PC-3 (cell line): ENCODE measurements at regions not wholly inside any gene's neighbourhood (a gene's known extent, or its start where the extent isn't known, plus 50 kb on each side); places are given as distances from the start of the nearest gene placed in this dataset.

Source experiments
- ATAC-seq: fragments of 200-7000 bp; cut with Tn5 transposase; 2 replicates; pipeline ENCODE4 v1.9.1; 2020; ENCODE audit warnings: mild to moderate bottlenecking, moderate library complexity
- BruUV-seq: library from RNA; stranded (reverse); fragments of 400-500 nt; replicated peaks from 2 replicates; lab custom pipeline; 2021; lab: Mats Ljungman, UMichigan
- CTCF ChIA-PET: fragments of 300-600 bp; sonication (Branson Sonifier 250); formaldehyde crosslinking; loops from one replicate; lab custom pipeline; 2022; ENCODE audit warnings: antibody characterized with exemption; lab: Charles Lee
- POLR2A ChIA-PET: fragments of 300-600 bp; sonication (Branson Sonifier 250); formaldehyde crosslinking; loops from one replicate; lab custom pipeline; 2022; ENCODE audit warnings: antibody characterized with exemption; ENCODE audit not compliant: unreplicated experiment; lab: Charles Lee
- DNase-seq: peaks from one replicate; pipeline ENCODE4 v3.0.0-alpha.2; 2015
- H2AFZ ChIP-seq: fragments of 300-600 bp; sonication (generic); 2 replicates; pipeline ENCODE4 v1.6.0; 2016; ENCODE audit warnings: antibody characterized with exemption, low read length
- H3F3A ChIP-seq: fragments of 300-600 bp; sonication (generic); one replicate; pipeline ENCODE4 v1.6.0; 2017; ENCODE audit warnings: antibody characterized with exemption, low read length, control low read depth, mild to moderate bottlenecking; ENCODE audit not compliant: unreplicated experiment
- H3K27ac ChIP-seq: fragments of 300-600 bp; sonication (generic); 2 replicates; pipeline ENCODE4 v1.5.1; 2016; ENCODE audit warnings: mild to moderate bottlenecking, low read length
- H3K27me3 ChIP-seq: fragments of 300-600 bp; sonication (generic); 2 replicates; pipeline ENCODE4 v1.6.1; 2016; ENCODE audit warnings: low read length, mixed read lengths
- H3K36me3 ChIP-seq: fragments of 300-600 bp; sonication (generic); 2 replicates; pipeline ENCODE4 v1.6.1; 2016; ENCODE audit warnings: low read depth, mixed run types, low read length, mixed read lengths
- H3K4me1 ChIP-seq: fragments of 300-600 bp; sonication (generic); 2 replicates; pipeline ENCODE4 v1.5.1; 2016; ENCODE audit warnings: low read length; ENCODE audit not compliant: insufficient read depth
- H3K4me2 ChIP-seq: fragments of 300-600 bp; sonication (generic); 2 replicates; pipeline ENCODE4 v1.6.0; 2016; ENCODE audit warnings: low read length
- H3K4me3 ChIP-seq: fragments of 300-600 bp; sonication (generic); 2 replicates; pipeline ENCODE4 v1.5.1; 2016; ENCODE audit warnings: mild to moderate bottlenecking, low read length, mixed read lengths
- H3K79me2 ChIP-seq: fragments of 300-600 bp; sonication (generic); 2 replicates; pipeline ENCODE4 v1.6.1; 2017; ENCODE audit warnings: low read length, mixed read lengths
- H3K9ac ChIP-seq: fragments of 300-600 bp; sonication (generic); 2 replicates; pipeline ENCODE4 v1.6.0; 2016; ENCODE audit warnings: mild to moderate bottlenecking, low read length
- H3K9me2 ChIP-seq: fragments of 300-600 bp; sonication (generic); replicated peaks from 2 replicates; pipeline ENCODE4 v1.6.1; 2016; ENCODE audit warnings: mixed run types, low read length, mixed read lengths
- H3K9me3 ChIP-seq: fragments of 300-600 bp; sonication (generic); 2 replicates; pipeline ENCODE4 v1.6.1; 2016; ENCODE audit warnings: low read length, mixed read lengths
- H4K20me1 ChIP-seq: fragments of 300-600 bp; sonication (generic); 2 replicates; pipeline ENCODE4 v1.6.1; 2016; ENCODE audit warnings: low read length, mixed read lengths
- EZH2 ChIP-seq: fragments of 300-600 bp; sonication (generic); IDR thresholded peaks from one replicate; pipeline ENCODE4 v1.6.1; 2017; ENCODE audit warnings: antibody characterized with exemption, mild to moderate bottlenecking, low read length; ENCODE audit not compliant: unreplicated experiment
- EZH2phosphoT487 ChIP-seq: fragments of 300-600 bp; sonication (generic); IDR thresholded peaks from 2 replicates; pipeline ENCODE4 v1.6.1; 2018; ENCODE audit warnings: mild to moderate bottlenecking, antibody characterized with exemption, low read length, borderline replicate concordance
- intact Hi-C: fragments of 100-400 bp; cut with micrococcal nuclease; formaldehyde crosslinking; loops from 2 replicates; pipeline ENCODE4 v1.9.0; 2023
- TF ChIP-seq, protein P1 (sequence below): fragments of 300-600 bp; sonication (generic); conservative IDR thresholded peaks from 2 replicates; pipeline ENCODE4 v1.5.1; 2017; ENCODE audit warnings: antibody characterized with exemption, low read depth, mild to moderate bottlenecking, low read length

DNA sequence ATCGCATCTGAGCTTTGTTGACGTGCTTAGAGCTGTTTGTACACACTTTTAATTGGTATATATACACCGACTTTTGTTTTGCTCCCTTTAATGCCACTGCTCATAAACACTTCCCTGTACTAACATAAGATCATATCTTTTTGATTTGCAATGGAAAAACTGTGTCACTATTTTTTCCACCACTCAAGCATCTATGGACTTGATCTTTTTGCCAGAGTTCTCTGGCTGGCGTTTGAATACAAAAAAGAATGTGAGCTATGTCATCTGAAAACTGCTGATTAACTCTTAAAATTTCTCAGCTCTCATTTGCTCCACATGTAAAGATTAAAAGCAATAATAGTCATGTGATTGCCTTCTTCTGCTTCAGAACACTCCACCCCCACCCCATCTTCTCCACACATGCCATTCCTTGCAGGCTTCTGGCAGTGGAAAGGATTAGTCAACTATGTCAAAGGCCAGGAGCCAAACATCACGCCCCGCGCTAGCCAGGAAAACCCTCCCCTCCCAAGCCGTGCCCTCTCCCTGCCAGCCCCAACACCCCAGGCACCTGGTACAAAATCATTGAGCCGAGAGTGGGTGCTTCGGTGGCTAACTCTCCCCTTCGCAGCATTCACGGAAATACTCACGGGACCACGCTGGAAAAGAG, 123.4 kb upstream of the MEF2A start:
- no peaks in the 10 kb centered on the region for H3F3A ChIP-seq
- DNase-seq (peak; percentile 77), ATAC-seq (peak; percentile 91)
- TF ChIP-seq EZH2phosphoT487 (no peak), EZH2 (no peak)
- TF ChIP-seq, protein P1, sequence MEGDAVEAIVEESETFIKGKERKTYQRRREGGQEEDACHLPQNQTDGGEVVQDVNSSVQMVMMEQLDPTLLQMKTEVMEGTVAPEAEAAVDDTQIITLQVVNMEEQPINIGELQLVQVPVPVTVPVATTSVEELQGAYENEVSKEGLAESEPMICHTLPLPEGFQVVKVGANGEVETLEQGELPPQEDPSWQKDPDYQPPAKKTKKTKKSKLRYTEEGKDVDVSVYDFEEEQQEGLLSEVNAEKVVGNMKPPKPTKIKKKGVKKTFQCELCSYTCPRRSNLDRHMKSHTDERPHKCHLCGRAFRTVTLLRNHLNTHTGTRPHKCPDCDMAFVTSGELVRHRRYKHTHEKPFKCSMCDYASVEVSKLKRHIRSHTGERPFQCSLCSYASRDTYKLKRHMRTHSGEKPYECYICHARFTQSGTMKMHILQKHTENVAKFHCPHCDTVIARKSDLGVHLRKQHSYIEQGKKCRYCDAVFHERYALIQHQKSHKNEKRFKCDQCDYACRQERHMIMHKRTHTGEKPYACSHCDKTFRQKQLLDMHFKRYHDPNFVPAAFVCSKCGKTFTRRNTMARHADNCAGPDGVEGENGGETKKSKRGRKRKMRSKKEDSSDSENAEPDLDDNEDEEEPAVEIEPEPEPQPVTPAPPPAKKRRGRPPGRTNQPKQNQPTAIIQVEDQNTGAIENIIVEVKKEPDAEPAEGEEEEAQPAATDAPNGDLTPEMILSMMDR, result no peak
- H3K27me3 ChIP-seq, result no peaks in the 10 kb centered on the region
- ChIA-PET CTCF (interaction anchor here (0.6 kb wide), 1 partner anchor 170 kb away, joined by 3 read pairs; no protein-coding TSS in a partner anchor), POLR2A (no interaction called here)
- H3K36me3 ChIP-seq, result no peaks in the 10 kb centered on the region
- H3K9me3 ChIP-seq, result no peaks in the 10 kb centered on the region
- peak overlapping the region; percentile 9 for H3K27ac ChIP-seq
- BruUV-seq, result no TSS peak
- H3K9me2 ChIP-seq, result no peaks in the 10 kb centered on the region
- peak overlapping the region; percentile 66 for H3K4me2 ChIP-seq
- H4K20me1 ChIP-seq, result no peaks in the 10 kb centered on the region
- no peak overlapping the region for H3K9ac ChIP-seq
- no peak overlapping the region for H3K4me3 ChIP-seq
- peaks cover 17% of the 10 kb centered on the region for H3K4me1 ChIP-seq
- intact Hi-C loops, result loop anchor here (2.0 kb wide), 1 partner anchor 66 kb away; no protein-coding TSS in a partner anchor
- peak overlapping the region; percentile 65 for H2AFZ ChIP-seq
- no peaks in the 10 kb centered on the region for H3K79me2 ChIP-seq

DNA sequence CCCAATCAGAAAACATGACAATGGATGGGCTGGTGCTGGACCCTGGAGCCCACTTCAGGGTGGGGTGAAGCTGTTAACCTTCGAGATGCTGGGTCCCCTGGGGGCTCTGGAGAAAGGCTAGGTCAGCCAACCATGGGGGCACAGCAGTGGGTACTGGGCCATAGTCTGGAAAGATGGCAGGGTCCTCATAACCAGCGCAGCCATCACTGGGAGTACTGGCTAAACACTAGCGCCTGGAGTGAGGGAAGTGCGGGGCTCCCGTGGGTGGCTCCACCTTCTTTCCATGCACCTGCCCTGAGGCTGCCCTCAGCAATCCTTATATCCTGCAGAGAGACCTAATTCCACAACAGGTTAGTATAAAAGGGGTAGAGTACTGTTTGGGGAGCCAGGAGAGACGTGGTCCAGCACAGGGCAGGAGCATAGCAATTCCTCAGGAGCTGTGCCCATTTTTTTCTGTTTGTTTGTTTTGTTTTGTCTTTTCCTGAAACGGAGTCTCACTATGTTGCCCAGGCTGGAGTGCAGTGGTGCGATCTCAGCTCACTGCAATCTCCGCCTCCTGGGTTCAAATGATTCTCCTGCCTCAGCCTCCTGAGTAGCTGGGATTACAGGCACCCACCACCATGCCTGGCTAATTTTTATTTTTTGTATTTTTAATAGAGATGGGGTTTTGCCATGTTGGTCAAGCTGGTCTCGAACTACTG, 122.6 kb upstream of the MEF2A start:
- H3K4me2 ChIP-seq, result peak overlapping the region; percentile 66
- H3K9me3 ChIP-seq, result no peaks in the 10 kb centered on the region
- H3K27ac ChIP-seq, result no peak overlapping the region
- H3K9ac ChIP-seq, result no peak overlapping the region
- TF ChIP-seq, protein P1, result no peak
- TF ChIP-seq EZH2phosphoT487 (no peak), EZH2 (no peak)
- CTCF ChIA-PET, result no interaction called here
- H3K4me3 ChIP-seq, result no peak overlapping the region
- H3F3A ChIP-seq, result no peaks in the 10 kb centered on the region
- intact Hi-C loops, result loop anchor here (2.0 kb wide), 1 partner anchor 66 kb away; no protein-coding TSS in a partner anchor
- H3K27me3 ChIP-seq, result no peaks in the 10 kb centered on the region
- peak overlapping the region; percentile 65; the same call in 1 of the 2 replicates for H2AFZ ChIP-seq
- no peaks in the 10 kb centered on the region for H3K36me3 ChIP-seq
- ATAC-seq (no peak), DNase-seq (no peak)
- no peaks in the 10 kb centered on the region for H3K79me2 ChIP-seq
- H3K4me1 ChIP-seq, result peaks cover 17% of the 10 kb centered on the region
- POLR2A ChIA-PET, result no interaction called here
- no TSS peak for BruUV-seq
- no peaks in the 10 kb centered on the region for H4K20me1 ChIP-seq
- no peaks in the 10 kb centered on the region for H3K9me2 ChIP-seq
